Heart left ventricle (tissue), 13 donors: ENCODE measurements at regions not wholly inside any gene's neighbourhood (a gene's known extent, or its start where the extent isn't known, plus 50 kb on each side); places are given as distances from the start of the nearest gene placed in this dataset.

Experiments used
- CTCF ChIP-seq, 12 donors: fragments of 200-600 bp; sonication (generic) in 4 of 12; IDR thresholded peaks; one replicate each; pipeline versions ENCODE4 v1.5.0 to v1.8.0; 2018 to 2022; ENCODE audit warnings: antibody characterized with exemption in 12 of 12, mild to moderate bottlenecking in 5 of 12
- POLR2A ChIP-seq, 2 donors: fragments of 450-650 bp; IDR thresholded peaks; one replicate each; pipeline ENCODE4 v1.6.1; 2017; ENCODE audit warnings: antibody characterized with exemption in 2 of 2, mild to moderate bottlenecking in 2 of 2, moderate library complexity in 2 of 2
- donor health status: ischemic (EF 13 %, LVEDD 7.1; RV severe dilation, severe dysfunction).
- donor health status: DM: no; HTN: yes; CAD: no.
- donor health status: DM: no; HTN: no; CAD: no.
- donor health status: ischemic (EF 25% LVEDD 6.9; RV normal size, moderate dysfunction).
- donor health status: ischemic (EF 25% LVEDD 5.7; RV mildly dilated, moderate dysfunction).
- donor health status: ischemic (EF 35%, LVEDD 5.7; RV mildly dilated, moderate dysfunction).
- donor health status: nonischemic (EF 11% LVEDD 7.7; RV severe dilation, severe dysfunction).
- donor health status: DM: yes; HTN: yes; CAD: no.
- donor health status: PGD.
- donor health status: ischemic (EF 29% LVEDD 5.4; RV normal size, mild dysfunction).
- donor health status: nonischemic (EF 23%, LVEDD 6.1; RV moderate dilation, normal function).

DNA sequence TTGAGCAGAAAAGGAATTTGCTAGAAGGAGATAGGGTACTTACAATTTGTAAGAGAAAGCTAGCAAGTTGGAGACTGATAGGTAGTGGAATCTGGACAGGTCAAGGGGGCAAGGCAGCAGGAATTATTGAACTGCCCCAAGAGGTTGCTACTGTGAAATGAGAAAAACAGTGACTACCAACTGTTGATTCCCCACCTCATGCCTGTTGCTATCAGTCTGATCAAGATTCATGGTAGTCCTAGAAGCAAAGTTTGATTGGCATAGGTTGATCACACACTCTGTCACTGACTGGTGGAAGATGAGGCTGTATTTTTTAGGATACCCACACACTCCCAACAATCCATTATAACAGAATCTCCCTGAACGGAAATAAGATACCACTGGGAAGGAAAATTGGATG lies 89.4 kb upstream of the IGF1 start:
- TF ChIP-seq POLR2A (IDR thresholded peaks at IDR 0.05) (no peak), CTCF (IDR thresholded peaks at IDR 0.05) (no peak)
